Activated naive CD8-positive, alpha-beta T cell treated with anti-CD3 and anti-CD28 coated beads, Interleukin-2, amount 10 ng/mL, durations not matched to agents 7 days and 5 days (primary cell): ENCODE measurements at regions not wholly inside any gene's neighbourhood (a gene's known extent, or its start where the extent isn't known, plus 50 kb on each side); places are given as distances from the start of the nearest gene placed in this dataset.

Experiments
- ATAC-seq: fragments of 150-1000 bp; cut with Tn5 transposase; one replicate; pipeline ENCODE4 v1.10.0; 2021; ENCODE audit warnings: low read depth, moderate library complexity
- POLR2A ChIA-PET: fragments of 350-600 bp; sonication (Branson Sonifier 250); formaldehyde crosslinking; loops from one replicate; lab custom pipeline; 2021; ENCODE audit warnings: antibody characterized with exemption; lab: Charles Lee
- DNase-seq: peaks from one replicate; pipeline ENCODE4 v3.0.0; 2021
- H3K27ac Mint-ChIP-seq: one replicate; pipeline ENCODE4 v1.8.0; 2022; ENCODE audit warnings: mild to moderate bottlenecking, mixed read lengths
- H3K27me3 Mint-ChIP-seq: one replicate; pipeline ENCODE4 v1.8.0; 2022; ENCODE audit warnings: mild to moderate bottlenecking, moderate library complexity, mixed read lengths
- H3K36me3 Mint-ChIP-seq: one replicate; pipeline ENCODE4 v1.8.0; 2021; ENCODE audit warnings: mild to moderate bottlenecking, mixed read lengths
- H3K4me1 Mint-ChIP-seq: one replicate; pipeline ENCODE4 v1.8.0; 2021; ENCODE audit warnings: mixed read lengths
- H3K4me3 Mint-ChIP-seq: one replicate; pipeline ENCODE4 v1.8.0; 2022; ENCODE audit warnings: mild to moderate bottlenecking, moderate library complexity, mixed read lengths
- H3K9me3 Mint-ChIP-seq: one replicate; pipeline ENCODE4 v1.8.0; 2021; ENCODE audit warnings: mixed read lengths

GRCh38 chr17:55649957-55650597, 72.6 kb downstream of the TMEM100 start:
- POLR2A ChIA-PET: no interaction called here
- H3K9me3 Mint-ChIP-seq: no peaks in the 10 kb centered on the region
- no peak for DNase-seq
- H3K4me3 Mint-ChIP-seq: no peak overlapping the region
- no peak overlapping the region for H3K27ac Mint-ChIP-seq
- peaks cover 17% of the 10 kb centered on the region for H3K27me3 Mint-ChIP-seq
- no peak for ATAC-seq
- H3K4me1 Mint-ChIP-seq: no peaks in the 10 kb centered on the region
- H3K36me3 Mint-ChIP-seq: no peaks in the 10 kb centered on the region

- H3K27me3 Mint-ChIP-seq: peaks cover 17% of the 10 kb centered on the region
- POLR2A ChIA-PET: no interaction called here
- H3K9me3 Mint-ChIP-seq: no peaks in the 10 kb centered on the region
- no peak overlapping the region for H3K4me3 Mint-ChIP-seq
- H3K4me1 Mint-ChIP-seq: no peaks in the 10 kb centered on the region
- DNase-seq (no peak), ATAC-seq (no peak)
- no peak overlapping the region for H3K27ac Mint-ChIP-seq
- no peaks in the 10 kb centered on the region for H3K36me3 Mint-ChIP-seq
Measured at GRCh38 chr17:55648086-55648485, 74.6 kb downstream of the TMEM100 start.

DNA sequence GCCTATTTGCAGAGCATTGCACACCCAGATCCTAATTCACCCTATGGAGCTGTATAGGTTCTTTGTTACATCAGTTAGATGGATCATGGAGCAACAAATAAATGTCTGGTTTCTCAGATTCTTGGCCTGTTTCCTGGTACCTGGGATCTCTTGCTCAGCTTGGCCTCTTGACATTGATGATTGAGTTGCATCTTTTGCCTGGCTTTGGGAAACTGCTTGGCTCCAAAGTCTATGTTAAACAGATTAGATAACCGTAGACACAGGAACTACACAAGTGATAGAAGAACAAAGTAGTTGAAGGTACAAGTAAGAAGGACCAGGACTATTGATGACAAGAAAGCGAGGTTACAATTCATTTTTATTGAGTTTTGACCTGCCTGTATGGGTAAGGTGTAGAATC, 77.3 kb downstream of the TMEM100 start:
- Mint-ChIP-seq H3K9me3 (no peaks in the 10 kb centered on the region), H3K27ac (no peak overlapping the region), H3K36me3 (no peaks in the 10 kb centered on the region), H3K27me3 (peaks cover 17% of the 10 kb centered on the region), H3K4me1 (peaks cover 2% of the 10 kb centered on the region), H3K4me3 (no peak overlapping the region)
- ATAC-seq: no peak
- POLR2A ChIA-PET: no interaction called here
- DNase-seq: no peak

GRCh38 chr17:55644346-55644745, 78.3 kb downstream of the TMEM100 start:
- Mint-ChIP-seq H3K27ac (no peak overlapping the region), H3K4me1 (peaks cover 2% of the 10 kb centered on the region), H3K36me3 (no peaks in the 10 kb centered on the region), H3K27me3 (peaks cover 11% of the 10 kb centered on the region), H3K9me3 (no peaks in the 10 kb centered on the region), H3K4me3 (no peak overlapping the region)
- POLR2A ChIA-PET: no interaction called here
- no peak for DNase-seq
- no peak for ATAC-seq

DNA sequence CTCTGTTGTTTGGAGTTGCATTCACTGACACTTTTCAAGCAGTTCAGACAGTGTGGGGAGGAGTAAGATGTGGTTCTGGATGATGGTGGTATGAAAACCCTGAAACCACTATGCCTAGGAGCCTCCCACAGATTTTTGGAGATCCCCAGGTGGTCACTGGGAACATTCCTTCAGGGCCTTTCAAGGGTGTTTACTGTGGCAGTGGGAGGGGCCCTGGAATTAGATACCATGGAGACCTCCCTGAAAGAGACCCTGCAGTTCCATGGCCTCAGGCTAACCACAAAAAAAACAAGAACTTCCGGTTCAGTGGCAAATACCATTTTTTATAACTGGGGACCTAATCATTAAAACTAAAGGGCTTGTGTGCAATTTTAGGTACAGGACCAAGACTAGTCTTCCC, 79.9 kb downstream of the TMEM100 start:
- no peaks in the 10 kb centered on the region for H3K36me3 Mint-ChIP-seq
- H3K4me1 Mint-ChIP-seq: peaks cover 2% of the 10 kb centered on the region
- no peak overlapping the region for H3K27ac Mint-ChIP-seq
- ATAC-seq (no peak), DNase-seq (no peak)
- no peak overlapping the region for H3K4me3 Mint-ChIP-seq
- H3K9me3 Mint-ChIP-seq: no peaks in the 10 kb centered on the region
- POLR2A ChIA-PET: no interaction called here
- peaks cover 8% of the 10 kb centered on the region for H3K27me3 Mint-ChIP-seq

GRCh38 chr17:55641676-55642081, 81.0 kb downstream of the TMEM100 start:
- H3K27ac Mint-ChIP-seq: no peak overlapping the region
- ATAC-seq: no peak
- POLR2A ChIA-PET: no interaction called here
- no peaks in the 10 kb centered on the region for H3K9me3 Mint-ChIP-seq
- no peaks in the 10 kb centered on the region for H3K36me3 Mint-ChIP-seq
- DNase-seq: no peak
- no peak overlapping the region for H3K4me3 Mint-ChIP-seq
- peaks cover 2% of the 10 kb centered on the region for H3K4me1 Mint-ChIP-seq
- H3K27me3 Mint-ChIP-seq: peaks cover 3% of the 10 kb centered on the region

- Mint-ChIP-seq H3K36me3 (no peaks in the 10 kb centered on the region), H3K4me1 (peaks cover 2% of the 10 kb centered on the region), H3K4me3 (no peak overlapping the region), H3K27ac (no peak overlapping the region), H3K27me3 (peaks cover 11% of the 10 kb centered on the region), H3K9me3 (no peaks in the 10 kb centered on the region)
- DNase-seq (no peak), ATAC-seq (no peak)
- POLR2A ChIA-PET: no interaction called here
Measured at GRCh38 chr17:55639096-55639495, 83.6 kb downstream of the TMEM100 start.

DNA sequence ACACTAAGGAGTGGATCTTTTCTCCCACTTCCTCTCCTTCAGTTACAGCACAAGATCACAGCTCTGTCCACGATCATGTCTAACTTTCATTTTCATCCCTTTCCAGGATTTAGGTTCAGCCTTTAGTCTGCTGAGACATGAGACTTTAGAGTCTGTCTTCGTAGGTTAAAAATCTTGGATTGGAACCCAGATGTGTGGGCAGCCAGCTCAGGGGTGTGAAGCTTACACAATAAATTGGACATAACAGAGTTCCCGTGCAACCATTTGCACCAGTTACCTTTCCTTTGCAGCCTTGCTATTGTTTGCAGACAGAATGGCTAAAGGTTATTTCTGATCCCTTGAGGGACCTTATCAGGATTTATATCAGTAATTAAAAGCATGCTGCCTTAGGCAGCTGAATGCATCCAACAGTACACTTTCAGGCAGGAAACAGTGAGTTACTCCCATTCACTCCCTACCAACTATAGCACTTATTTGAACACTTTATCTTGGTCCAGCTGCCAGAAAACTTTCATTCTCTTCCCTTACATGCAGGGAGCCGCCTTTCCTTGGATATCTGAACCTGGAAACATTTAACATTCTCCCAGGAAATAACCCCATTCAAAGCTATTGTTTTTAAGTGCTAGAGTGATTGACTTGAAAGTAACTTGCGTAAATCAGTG, 87.3 kb downstream of the TMEM100 start:
- no peak overlapping the region for H3K27ac Mint-ChIP-seq
- peaks cover 11% of the 10 kb centered on the region for H3K27me3 Mint-ChIP-seq
- ATAC-seq (no peak), DNase-seq (no peak)
- no peaks in the 10 kb centered on the region for H3K36me3 Mint-ChIP-seq
- no peak overlapping the region for H3K4me3 Mint-ChIP-seq
- H3K9me3 Mint-ChIP-seq: no peaks in the 10 kb centered on the region
- POLR2A ChIA-PET: no interaction called here
- H3K4me1 Mint-ChIP-seq: no peaks in the 10 kb centered on the region

- no peaks in the 10 kb centered on the region for H3K36me3 Mint-ChIP-seq
- POLR2A ChIA-PET: no interaction called here
- H3K27me3 Mint-ChIP-seq: peaks cover 11% of the 10 kb centered on the region
- no peak overlapping the region for H3K27ac Mint-ChIP-seq
- H3K4me3 Mint-ChIP-seq: no peak overlapping the region
- no peaks in the 10 kb centered on the region for H3K4me1 Mint-ChIP-seq
- no peaks in the 10 kb centered on the region for H3K9me3 Mint-ChIP-seq
- ATAC-seq: no peak
- no peak for DNase-seq
Measured at GRCh38 chr17:55634702-55635101, 88.0 kb downstream of the TMEM100 start.

- Mint-ChIP-seq H3K4me1 (no peaks in the 10 kb centered on the region), H3K27ac (no peak overlapping the region), H3K36me3 (no peaks in the 10 kb centered on the region), H3K9me3 (no peaks in the 10 kb centered on the region), H3K27me3 (peaks cover 17% of the 10 kb centered on the region), H3K4me3 (no peak overlapping the region)
- ATAC-seq: no peak
- POLR2A ChIA-PET: no interaction called here
- DNase-seq: no peak
Measured at GRCh38 chr17:55632893-55633292, 89.8 kb downstream of the TMEM100 start.

GRCh38 chr17:55632236-55632635, 90.4 kb downstream of the TMEM100 start:
- DNase-seq (no peak), ATAC-seq (no peak)
- no peaks in the 10 kb centered on the region for H3K36me3 Mint-ChIP-seq
- H3K27me3 Mint-ChIP-seq: peaks cover 17% of the 10 kb centered on the region
- no peaks in the 10 kb centered on the region for H3K9me3 Mint-ChIP-seq
- no peak overlapping the region for H3K4me3 Mint-ChIP-seq
- H3K4me1 Mint-ChIP-seq: no peaks in the 10 kb centered on the region
- no peak overlapping the region for H3K27ac Mint-ChIP-seq
- POLR2A ChIA-PET: no interaction called here

- H3K4me3 Mint-ChIP-seq: no peak overlapping the region
- ATAC-seq (no peak), DNase-seq (no peak)
- POLR2A ChIA-PET: no interaction called here
- H3K9me3 Mint-ChIP-seq: no peaks in the 10 kb centered on the region
- H3K27ac Mint-ChIP-seq: no peak overlapping the region
- H3K27me3 Mint-ChIP-seq: peaks cover 15% of the 10 kb centered on the region
- H3K4me1 Mint-ChIP-seq: peaks cover 4% of the 10 kb centered on the region
- no peaks in the 10 kb centered on the region for H3K36me3 Mint-ChIP-seq
Measured at GRCh38 chr17:55629995-55630394, 92.7 kb downstream of the TMEM100 start.

GRCh38 chr17:55625521-55625920, 97.1 kb downstream of the TMEM100 start:
- ATAC-seq: no peak
- H3K27ac Mint-ChIP-seq: no peak overlapping the region
- H3K27me3 Mint-ChIP-seq: peaks cover 25% of the 10 kb centered on the region
- no peaks in the 10 kb centered on the region for H3K9me3 Mint-ChIP-seq
- POLR2A ChIA-PET: interaction anchor here (0.7 kb wide), 1 partner anchor 126 kb away, joined by 4 read pairs; no protein-coding TSS in a partner anchor
- peaks cover 4% of the 10 kb centered on the region for H3K4me1 Mint-ChIP-seq
- no peak for DNase-seq
- H3K36me3 Mint-ChIP-seq: no peaks in the 10 kb centered on the region
- H3K4me3 Mint-ChIP-seq: no peak overlapping the region

DNA sequence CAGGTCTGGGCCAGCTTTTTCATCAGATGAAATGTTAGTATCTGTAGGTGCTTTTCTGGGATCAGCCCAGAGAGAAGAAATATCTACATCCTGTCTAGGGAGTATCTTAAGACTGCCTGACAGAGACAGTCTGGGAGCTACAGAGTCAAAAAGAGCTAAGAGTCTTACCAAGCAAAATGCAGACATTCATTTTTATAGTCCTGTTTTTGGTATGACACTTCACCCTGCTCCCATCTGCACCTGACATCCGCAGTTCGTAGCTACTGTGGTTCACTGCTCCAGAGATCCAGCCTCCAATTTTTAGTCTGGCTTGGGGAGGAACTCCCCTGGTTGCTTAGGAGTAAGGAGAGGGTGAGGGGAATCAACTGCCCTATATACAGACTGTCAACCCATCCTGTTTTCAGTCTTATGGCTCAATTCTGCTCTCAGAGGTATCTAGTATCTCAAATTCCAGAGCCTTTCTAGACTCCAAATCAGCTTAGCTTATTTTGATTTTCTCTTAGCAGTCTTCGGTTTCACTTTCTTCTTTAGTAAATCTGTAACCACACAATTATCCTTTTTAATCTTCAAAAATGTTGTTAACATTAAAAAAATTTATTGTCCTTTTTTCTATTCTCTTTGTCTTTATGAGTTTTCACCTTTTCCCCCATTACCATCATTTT, 97.8 kb downstream of the TMEM100 start:
- Mint-ChIP-seq H3K4me3 (no peak overlapping the region), H3K27me3 (peaks cover 26% of the 10 kb centered on the region), H3K4me1 (peaks cover 4% of the 10 kb centered on the region), H3K36me3 (no peaks in the 10 kb centered on the region), H3K27ac (no peak overlapping the region), H3K9me3 (no peaks in the 10 kb centered on the region)
- ATAC-seq (no peak), DNase-seq (no peak)
- POLR2A ChIA-PET: interaction anchor here (0.7 kb wide), 1 partner anchor 125 kb away, joined by 4 read pairs; no protein-coding TSS in a partner anchor
